ENCODE measurements at regions not wholly inside any gene's neighbourhood (a gene's known extent, or its start where the extent isn't known, plus 50 kb on each side); places are given as distances from the start of the nearest gene placed in this dataset.
A peak's percentile ranks its signal among the peaks of the same experiment; 100 is the strongest.
"Not testable (repeated sequence)": the region's sequence is repeated elsewhere in the genome, so short reads cannot be mapped to it uniquely, and the experiment has no call there.

- DNase-seq: no peak
These were observed 188.3 kb downstream of the MIB1 start for GRCh38 chr18:21928925-21929324.

- DNase-seq: no peak
These were observed 189.6 kb downstream of the MIB1 start for GRCh38 chr18:21930177-21930576.

- peak; percentile 55 for DNase-seq
These were observed 193.6 kb downstream of the MIB1 start for GRCh38 chr18:21933931-21934765.

- no peak for DNase-seq
These were observed 194.1 kb downstream of the MIB1 start for GRCh38 chr18:21934766-21935015.

GRCh38 chr18:21943456-21943855, 202.9 kb downstream of the MIB1 start:
- no peak for DNase-seq

- DNase-seq: no peak
These were observed 208.9 kb downstream of the MIB1 start for GRCh38 chr18:21949326-21950015.

GRCh38 chr18:21955757-21956652, 213.4 kb upstream of the GATA6 start:
- peak; percentile 79 for DNase-seq

- DNase-seq: no peak
These were observed 211.1 kb upstream of the GATA6 start for GRCh38 chr18:21958263-21958662.

- no peak for DNase-seq
These were observed 210.5 kb upstream of the GATA6 start for GRCh38 chr18:21958707-21959450.

- no peak for DNase-seq
These were observed 209.2 kb upstream of the GATA6 start for GRCh38 chr18:21960189-21960588.

GRCh38 chr18:21963336-21963735, 206.1 kb upstream of the GATA6 start:
- DNase-seq: no peak

GRCh38 chr18:21968338-21968737, 201.1 kb upstream of the GATA6 start:
- DNase-seq: no peak

- DNase-seq: no peak
These were observed 197.1 kb upstream of the GATA6 start for GRCh38 chr18:21972281-21972680.

GRCh38 chr18:21975954-21976353, 193.4 kb upstream of the GATA6 start:
- not testable (repeated sequence) for DNase-seq

- no peak for DNase-seq
These were observed 190.7 kb upstream of the GATA6 start for GRCh38 chr18:21978546-21979170.

GRCh38 chr18:21979171-21979560, 190.2 kb upstream of the GATA6 start:
- DNase-seq: no peak

- DNase-seq: no peak
These were observed 189.6 kb upstream of the GATA6 start for GRCh38 chr18:21979759-21980158.

- DNase-seq: no peak
These were observed 188.6 kb upstream of the GATA6 start for GRCh38 chr18:21980744-21981143.

GRCh38 chr18:21981489-21981888, 187.9 kb upstream of the GATA6 start:
- not testable (repeated sequence) for DNase-seq

GRCh38 chr18:21991081-21991534, 178.3 kb upstream of the GATA6 start:
- DNase-seq: peak; percentile 22

GRCh38 chr18:21991886-21992285, 177.5 kb upstream of the GATA6 start:
- DNase-seq: no peak

- DNase-seq: no peak
These were observed 173.0 kb upstream of the GATA6 start for GRCh38 chr18:21996351-21996826.
